ENCODE measurements at regions not wholly inside any gene's neighbourhood (a gene's known extent, or its start where the extent isn't known, plus 50 kb on each side); places are given as distances from the start of the nearest gene placed in this dataset.

DNA sequence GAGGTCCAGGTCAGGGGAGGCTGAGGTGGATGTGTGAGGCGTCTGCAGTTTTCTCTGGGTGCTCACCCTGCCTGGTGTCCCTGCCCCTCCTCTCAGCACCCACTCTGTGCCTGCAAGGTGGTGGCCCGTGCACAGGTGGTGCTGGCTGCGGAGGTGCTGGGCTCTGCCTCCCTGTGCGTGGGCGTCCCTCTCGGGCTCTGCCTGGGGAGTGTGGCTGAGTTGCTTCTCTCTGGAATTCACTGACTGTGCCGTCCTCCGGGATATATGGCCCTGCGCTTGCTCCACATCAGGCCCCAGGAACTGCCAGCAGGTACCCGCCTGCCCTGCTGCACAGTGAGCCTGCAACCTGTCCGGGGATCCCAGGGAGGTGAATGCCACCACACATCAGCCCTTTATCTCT, 379.1 kb downstream of the TMEM121 start:
- TF ChIP-seq, protein P1, sequence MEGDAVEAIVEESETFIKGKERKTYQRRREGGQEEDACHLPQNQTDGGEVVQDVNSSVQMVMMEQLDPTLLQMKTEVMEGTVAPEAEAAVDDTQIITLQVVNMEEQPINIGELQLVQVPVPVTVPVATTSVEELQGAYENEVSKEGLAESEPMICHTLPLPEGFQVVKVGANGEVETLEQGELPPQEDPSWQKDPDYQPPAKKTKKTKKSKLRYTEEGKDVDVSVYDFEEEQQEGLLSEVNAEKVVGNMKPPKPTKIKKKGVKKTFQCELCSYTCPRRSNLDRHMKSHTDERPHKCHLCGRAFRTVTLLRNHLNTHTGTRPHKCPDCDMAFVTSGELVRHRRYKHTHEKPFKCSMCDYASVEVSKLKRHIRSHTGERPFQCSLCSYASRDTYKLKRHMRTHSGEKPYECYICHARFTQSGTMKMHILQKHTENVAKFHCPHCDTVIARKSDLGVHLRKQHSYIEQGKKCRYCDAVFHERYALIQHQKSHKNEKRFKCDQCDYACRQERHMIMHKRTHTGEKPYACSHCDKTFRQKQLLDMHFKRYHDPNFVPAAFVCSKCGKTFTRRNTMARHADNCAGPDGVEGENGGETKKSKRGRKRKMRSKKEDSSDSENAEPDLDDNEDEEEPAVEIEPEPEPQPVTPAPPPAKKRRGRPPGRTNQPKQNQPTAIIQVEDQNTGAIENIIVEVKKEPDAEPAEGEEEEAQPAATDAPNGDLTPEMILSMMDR (IDR thresholded peaks at IDR 0.05) = no peak
- TF ChIP-seq POLR2AphosphoS5 (IDR thresholded peaks at IDR 0.05) = no peak
- TF ChIP-seq EP300 (IDR thresholded peaks at IDR 0.05) = no peak
- TF ChIP-seq POLR2A (IDR thresholded peaks at IDR 0.05) = no peak
